HEK293 (cell line): ENCODE measurements at regions not wholly inside any gene's neighbourhood (a gene's known extent, or its start where the extent isn't known, plus 50 kb on each side); places are given as distances from the start of the nearest gene placed in this dataset.

ENCODE experiments used
- CTCF ChIA-PET: fragments of 350-600 bp; formaldehyde crosslinking; extraction: SDS; loops from one replicate; lab custom pipeline; 2021; ENCODE audit warnings: antibody characterized with exemption; lab: Yijun Ruan, JAX
- POLR2A ChIA-PET: fragments of 300-600 bp; formaldehyde crosslinking; extraction: SDS; loops from one replicate; lab custom pipeline; 2020; ENCODE audit warnings: antibody characterized with exemption, inconsistent platforms; lab: Yijun Ruan, JAX
- H3K27ac ChIP-seq: fragments of 200-500 bp; sonication (Bioruptor generic); 2 replicates; pipeline ENCODE4 v1.5.1; 2014; ENCODE audit warnings: low read depth, low read length, control low read depth, inconsistent platforms; ENCODE audit errors: extremely low read depth
- H3K36me3 ChIP-seq, 2 experiments: fragments of 200-500 bp in 1 of 2; sonication (Bioruptor generic) in 1 of 2; 1 replicate in 1 of 2; 2 replicates in 1 of 2; pipeline ENCODE4 v1.5.1; 2014 to 2017; ENCODE audit warnings: inconsistent platforms in 2 of 2, low read length in 2 of 2; ENCODE audit not compliant: control insufficient read depth in 2 of 2, insufficient read depth in 1 of 2
- H3K4me1 ChIP-seq: fragments of 200-500 bp; sonication (Bioruptor generic); 2 replicates; pipeline ENCODE4 v1.5.1; 2014; ENCODE audit warnings: mild to moderate bottlenecking, low read length, inconsistent platforms; ENCODE audit not compliant: control insufficient read depth, insufficient read depth
- H3K4me3 ChIP-seq: 2 replicates; pipeline ENCODE4 v1.5.1; 2011; ENCODE audit warnings: low read depth, mild to moderate bottlenecking, control low read depth, low read length, moderate library complexity
- H3K9me3 ChIP-seq: fragments of 200-500 bp; sonication (Bioruptor generic); 2 replicates; pipeline ENCODE4 v1.5.1; 2014; ENCODE audit warnings: low read depth, low read length, inconsistent platforms; ENCODE audit not compliant: control insufficient read depth, insufficient read depth
- BCL11A ChIP-seq: fragments of 450-650 bp; formaldehyde crosslinking; IDR thresholded peaks from 2 replicates; pipeline ENCODE4 v1.5.1; 2016; ENCODE audit warnings: low read depth, missing biosample characterization, missing genetic modification characterization
- HIC1 ChIP-seq: fragments of 450-650 bp; formaldehyde crosslinking; IDR thresholded peaks from 2 replicates; pipeline ENCODE4 v1.5.1; 2016; ENCODE audit warnings: missing biosample characterization, missing genetic modification characterization
- KLF16 ChIP-seq: fragments of 450-650 bp; formaldehyde crosslinking; IDR thresholded peaks from 2 replicates; pipeline ENCODE4 v1.5.1; 2017; ENCODE audit warnings: missing biosample characterization, missing genetic modification characterization
- MYNN ChIP-seq: fragments of 450-650 bp; formaldehyde crosslinking; IDR thresholded peaks from 2 replicates; pipeline ENCODE4 v1.5.1; 2016; ENCODE audit warnings: missing biosample characterization, missing genetic modification characterization, borderline replicate concordance
- OVOL3 ChIP-seq: fragments of 450-650 bp; formaldehyde crosslinking; IDR thresholded peaks from 2 replicates; pipeline ENCODE4 v1.5.1; 2016; ENCODE audit warnings: missing biosample characterization, missing genetic modification characterization
- SALL2 ChIP-seq: fragments of 450-650 bp; formaldehyde crosslinking; IDR thresholded peaks from 2 replicates; pipeline ENCODE4 v1.5.0; 2017; ENCODE audit warnings: missing biosample characterization, mild to moderate bottlenecking, missing genetic modification characterization, borderline replicate concordance
- SP2 ChIP-seq: fragments of 450-650 bp; formaldehyde crosslinking; IDR thresholded peaks from 2 replicates; pipeline ENCODE4 v1.5.1; 2016; ENCODE audit warnings: missing biosample characterization, missing genetic modification characterization
- YY1 ChIP-seq: fragments of 450-650 bp; formaldehyde crosslinking; IDR thresholded peaks from 2 replicates; pipeline ENCODE4 v1.5.1; 2018; ENCODE audit warnings: missing biosample characterization, missing genetic modification characterization
- ZBTB7A ChIP-seq: fragments of 450-650 bp; formaldehyde crosslinking; IDR thresholded peaks from 2 replicates; pipeline ENCODE4 v1.5.1; 2016; ENCODE audit warnings: low read depth, missing biosample characterization, missing genetic modification characterization
- ZBTB8A ChIP-seq: fragments of 450-650 bp; formaldehyde crosslinking; IDR thresholded peaks from 2 replicates; pipeline ENCODE4 v1.5.1; 2016; ENCODE audit warnings: missing biosample characterization, missing genetic modification characterization
- ZFP3 ChIP-seq: fragments of 450-650 bp; formaldehyde crosslinking; IDR thresholded peaks from 2 replicates; pipeline ENCODE4 v1.5.1; 2016; ENCODE audit warnings: low read depth, missing biosample characterization, missing genetic modification characterization
- ZFP41 ChIP-seq: fragments of 450-650 bp; formaldehyde crosslinking; IDR thresholded peaks from 2 replicates; pipeline ENCODE4 v1.5.1; 2016; ENCODE audit warnings: missing biosample characterization, missing genetic modification characterization, borderline replicate concordance
- ZNF112 ChIP-seq: fragments of 450-650 bp; formaldehyde crosslinking; IDR thresholded peaks from 2 replicates; pipeline ENCODE4 v1.5.0; 2017; ENCODE audit warnings: missing biosample characterization, missing genetic modification characterization
- ZNF114 ChIP-seq: fragments of 450-650 bp; formaldehyde crosslinking; IDR thresholded peaks from 2 replicates; pipeline ENCODE4 v1.5.0; 2017; ENCODE audit warnings: missing biosample characterization, missing genetic modification characterization
- ZNF133 ChIP-seq: fragments of 450-650 bp; formaldehyde crosslinking; IDR thresholded peaks from 2 replicates; pipeline ENCODE4 v1.5.1; 2016; ENCODE audit warnings: missing biosample characterization, missing genetic modification characterization
- ZNF169 ChIP-seq: fragments of 450-650 bp; formaldehyde crosslinking; IDR thresholded peaks from 2 replicates; pipeline ENCODE4 v1.5.1; 2016; ENCODE audit warnings: missing biosample characterization, missing genetic modification characterization
- ZNF211 ChIP-seq: fragments of 450-650 bp; formaldehyde crosslinking; IDR thresholded peaks from 2 replicates; pipeline ENCODE4 v1.5.1; 2016; ENCODE audit warnings: low read depth, missing biosample characterization, missing genetic modification characterization
- ZNF239 ChIP-seq: fragments of 450-650 bp; formaldehyde crosslinking; IDR thresholded peaks from 2 replicates; pipeline ENCODE4 v1.5.1; 2016; ENCODE audit warnings: missing biosample characterization, missing genetic modification characterization
- ZNF292 ChIP-seq: fragments of 450-650 bp; formaldehyde crosslinking; IDR thresholded peaks from 2 replicates; pipeline ENCODE4 v1.5.1; 2016; ENCODE audit warnings: low read depth, missing biosample characterization, missing genetic modification characterization, borderline replicate concordance
- ZNF366 ChIP-seq: fragments of 450-650 bp; formaldehyde crosslinking; conservative IDR thresholded peaks from 2 replicates; pipeline ENCODE4 v1.5.1; 2016; ENCODE audit warnings: missing biosample characterization, missing genetic modification characterization
- ZNF513 ChIP-seq: fragments of 450-650 bp; IDR thresholded peaks from 2 replicates; pipeline ENCODE4 v1.5.1; 2018; ENCODE audit warnings: missing biosample characterization, missing genetic modification characterization
- ZNF514 ChIP-seq: fragments of 450-650 bp; formaldehyde crosslinking; IDR thresholded peaks from 2 replicates; pipeline ENCODE4 v1.5.1; 2016; ENCODE audit warnings: missing biosample characterization, missing genetic modification characterization
- ZNF521 ChIP-seq: fragments of 450-650 bp; formaldehyde crosslinking; IDR thresholded peaks from 2 replicates; pipeline ENCODE4 v1.5.1; 2017; ENCODE audit warnings: missing biosample characterization, mild to moderate bottlenecking, missing genetic modification characterization
- ZNF571 ChIP-seq: fragments of 450-650 bp; formaldehyde crosslinking; IDR thresholded peaks from 2 replicates; pipeline ENCODE4 v1.5.0; 2017; ENCODE audit warnings: missing biosample characterization, missing genetic modification characterization
- ZNF600 ChIP-seq: fragments of 450-650 bp; formaldehyde crosslinking; IDR thresholded peaks from 2 replicates; pipeline ENCODE4 v1.5.1; 2016; ENCODE audit warnings: missing biosample characterization, missing genetic modification characterization
- ZNF623 ChIP-seq: fragments of 450-650 bp; formaldehyde crosslinking; IDR thresholded peaks from 2 replicates; pipeline ENCODE4 v1.5.1; 2016; ENCODE audit warnings: missing biosample characterization, missing genetic modification characterization
- ZNF629 ChIP-seq: fragments of 450-650 bp; formaldehyde crosslinking; IDR thresholded peaks from 2 replicates; pipeline ENCODE4 v1.5.1; 2017; ENCODE audit warnings: missing biosample characterization, missing genetic modification characterization
- ZNF660 ChIP-seq: fragments of 450-650 bp; IDR thresholded peaks from 2 replicates; pipeline ENCODE4 v1.5.1; 2018; ENCODE audit warnings: missing biosample characterization, mild to moderate bottlenecking, missing genetic modification characterization
- ZNF670 ChIP-seq: fragments of 450-650 bp; formaldehyde crosslinking; IDR thresholded peaks from 2 replicates; pipeline ENCODE4 v1.5.1; 2016; ENCODE audit warnings: missing biosample characterization, missing genetic modification characterization, low read depth
- ZNF76 ChIP-seq: fragments of 450-650 bp; formaldehyde crosslinking; IDR thresholded peaks from 2 replicates; pipeline ENCODE4; 2016; ENCODE audit warnings: low read depth, missing biosample characterization, missing genetic modification characterization, borderline replicate concordance
- ZNF776 ChIP-seq: fragments of 450-650 bp; formaldehyde crosslinking; IDR thresholded peaks from 2 replicates; pipeline ENCODE4 v1.5.0; 2017; ENCODE audit warnings: missing biosample characterization, missing genetic modification characterization, borderline replicate concordance
- ZSCAN16 ChIP-seq: fragments of 450-650 bp; formaldehyde crosslinking; IDR thresholded peaks from 2 replicates; pipeline ENCODE4 v1.5.1; 2016; ENCODE audit warnings: missing biosample characterization, missing genetic modification characterization
- ZSCAN5A ChIP-seq: fragments of 450-650 bp; formaldehyde crosslinking; IDR thresholded peaks from 2 replicates; pipeline ENCODE4 v1.5.1; 2016; ENCODE audit warnings: missing biosample characterization, missing genetic modification characterization

GRCh38 chr9:102844716-102845115 lies 150.4 kb upstream of the CYLC2 start:
- no peak overlapping the region for H3K27ac ChIP-seq
- no peak overlapping the region for H3K4me3 ChIP-seq
- H3K4me1 ChIP-seq, result no peaks in the 10 kb centered on the region
- H3K36me3 ChIP-seq, result no peaks in the 10 kb centered on the region
- H3K9me3 ChIP-seq, result no peaks in the 10 kb centered on the region
- ChIA-PET CTCF (no interaction called here), POLR2A (no interaction called here)
- TF ChIP-seq ZNF670 (tag by site-specific recombination) (no peak), SALL2 (tag by site-specific recombination) (no peak), ZNF514 (tag by site-specific recombination) (no peak), ZNF629 (no peak), ZNF76 (tag by site-specific recombination) (no peak), ZSCAN5A (tag by site-specific recombination) (no peak), ZFP3 (no peak), OVOL3 (tag by site-specific recombination) (no peak), YY1 (tag by site-specific recombination) (no peak), BCL11A (tag by site-specific recombination) (no peak), ZFP41 (tag by site-specific recombination) (no peak)
- TF ChIP-seq, all 188 proteins: peak for 0

- H3K4me1 ChIP-seq, result no peaks in the 10 kb centered on the region
- POLR2A ChIA-PET, result no interaction called here
- TF ChIP-seq ZNF169 (no peak), SP2 (no peak), ZNF623 (no peak), ZNF112 (tag by site-specific recombination) (no peak), ZNF366 (no peak), ZNF571 (tag by site-specific recombination) (no peak), ZBTB7A (tag by site-specific recombination) (no peak), ZNF776 (no peak), ZNF292 (no peak), ZNF513 (tag by site-specific recombination) (no peak)
- TF ChIP-seq, all 188 proteins: peak for 0
- Histone ChIP-seq H3K9me3 (no peaks in the 10 kb centered on the region), H3K36me3 (no peaks in the 10 kb centered on the region), H3K4me3 (no peak overlapping the region), H3K27ac (no peak overlapping the region)
- CTCF ChIA-PET, result no interaction called here
Observed at GRCh38 chr9:102842423-102842822, 152.7 kb upstream of the CYLC2 start.

GRCh38 chr9:102841376-102841775 lies 153.8 kb upstream of the CYLC2 start:
- no peaks in the 10 kb centered on the region for H3K4me1 ChIP-seq
- no peaks in the 10 kb centered on the region for H3K36me3 ChIP-seq
- ChIA-PET POLR2A (no interaction called here), CTCF (no interaction called here)
- no peak overlapping the region for H3K27ac ChIP-seq
- H3K9me3 ChIP-seq, result no peaks in the 10 kb centered on the region
- H3K4me3 ChIP-seq, result no peak overlapping the region
- TF ChIP-seq ZNF133 (tag by site-specific recombination), result no peak
- TF ChIP-seq HIC1, result no peak
- TF ChIP-seq KLF16 (tag by site-specific recombination), result no peak
- no peak for TF ChIP-seq ZSCAN16 (tag by site-specific recombination)
- TF ChIP-seq ZNF660 (tag by site-specific recombination), result no peak
- no peak for TF ChIP-seq ZNF169
- no peak for TF ChIP-seq ZNF521 (tag by site-specific recombination)
- no peak for TF ChIP-seq ZNF629
- no peak for TF ChIP-seq MYNN (tag by site-specific recombination)
- TF ChIP-seq ZNF114 (tag by site-specific recombination), result no peak
- no peak for TF ChIP-seq ZNF600 (tag by site-specific recombination)
- TF ChIP-seq ZBTB8A (tag by site-specific recombination), result no peak
- no peak for TF ChIP-seq ZNF239 (tag by site-specific recombination)
- TF ChIP-seq ZNF211, result no peak
